ENCODE measurements at regions not wholly inside any gene's neighbourhood (a gene's known extent, or its start where the extent isn't known, plus 50 kb on each side); places are given as distances from the start of the nearest gene placed in this dataset.

- TF ChIP-seq EZH2phosphoT487 (IDR thresholded peaks at IDR 0.05; ENCODE audit: borderline replicate concordance, low read length) (no peak), CTCF (conservative IDR thresholded peaks at IDR 0.05; ENCODE audit: low read depth, low read length) (no peak)
These were observed 290.7 kb upstream of the BCHE start for GRCh38 chr3:166127969-166128368.
